ENCODE measurements at regions not wholly inside any gene's neighbourhood (a gene's known extent, or its start where the extent isn't known, plus 50 kb on each side); places are given as distances from the start of the nearest gene placed in this dataset.

GRCh38 chr1:208581667-208582066 lies 337.5 kb upstream of the PLXNA2 start:
- H3F3A ChIP-seq (ENCODE audit: insufficient read depth, low read length, poor library complexity, severe bottlenecking), result no peaks in the 10 kb centered on the region
- no peak overlapping the region for H3K9ac ChIP-seq (ENCODE audit: low read length)
- no peak overlapping the region for H3K27ac ChIP-seq (ENCODE audit: low read length)
- H3K27me3 ChIP-seq (ENCODE audit: insufficient read depth, low read depth, low read length), result no peaks in the 10 kb centered on the region
- H3K9me2 ChIP-seq (ENCODE audit: insufficient read depth, low read length), result no peaks in the 10 kb centered on the region
- H3K4me2 ChIP-seq (ENCODE audit: low read length), result no peak overlapping the region
- TF ChIP-seq SMC3 (conservative IDR thresholded peaks at IDR 0.05; ENCODE audit: poor library complexity) (no peak), EZH2 (IDR thresholded peaks at IDR 0.05; ENCODE audit: borderline replicate concordance, insufficient read depth, low read length, poor library complexity, severe bottlenecking) (no peak), CTCF (IDR thresholded peaks at IDR 0.05; ENCODE audit: poor library complexity, severe bottlenecking) (no peak), TAF1 (IDR thresholded peaks at IDR 0.05; ENCODE audit: low read depth) (no peak), MXI1 (conservative IDR thresholded peaks at IDR 0.05; ENCODE audit: poor library complexity, severe bottlenecking) (no peak), POLR2AphosphoS5 (IDR thresholded peaks at IDR 0.05) (no peak), RAD21 (conservative IDR thresholded peaks at IDR 0.05) (no peak)
- H4K20me1 ChIP-seq (ENCODE audit: insufficient read depth), result no peaks in the 10 kb centered on the region
- no peaks in the 10 kb centered on the region for H3K79me2 ChIP-seq (replicated peaks; ENCODE audit: insufficient read depth, low read length)
- H3K36me3 ChIP-seq (ENCODE audit: insufficient read depth, low read length), result no peaks in the 10 kb centered on the region
- no peaks in the 10 kb centered on the region for H3K9me3 ChIP-seq (ENCODE audit: low read length)
- no peak overlapping the region for H2AFZ ChIP-seq (ENCODE audit: low read depth, low read length)
- no peak overlapping the region for H3K4me3 ChIP-seq (ENCODE audit: low read length)

GRCh38 chr1:208584167-208584755 lies 340.1 kb upstream of the PLXNA2 start:
- Histone ChIP-seq H3K4me3 (ENCODE audit: low read length) (no peak overlapping the region), H3K9ac (ENCODE audit: low read length) (no peak overlapping the region), H3K27me3 (ENCODE audit: insufficient read depth, low read depth, low read length) (no peaks in the 10 kb centered on the region), H2AFZ (ENCODE audit: low read depth, low read length) (no peak overlapping the region), H3K9me3 (ENCODE audit: low read length) (no peaks in the 10 kb centered on the region), H3K79me2 (replicated peaks; ENCODE audit: insufficient read depth, low read length) (no peaks in the 10 kb centered on the region), H3K9me2 (ENCODE audit: insufficient read depth, low read length) (no peaks in the 10 kb centered on the region), H3K4me2 (ENCODE audit: low read length) (no peak overlapping the region), H3K36me3 (ENCODE audit: insufficient read depth, low read length) (no peaks in the 10 kb centered on the region), H3K27ac (ENCODE audit: low read length) (peak overlapping the region; percentile 50), H3F3A (ENCODE audit: insufficient read depth, low read length, poor library complexity, severe bottlenecking) (no peaks in the 10 kb centered on the region), H4K20me1 (ENCODE audit: insufficient read depth) (no peaks in the 10 kb centered on the region)
- peak; percentile 35 for TF ChIP-seq REST (IDR thresholded peaks at IDR 0.05; ENCODE audit: borderline replicate concordance)
- TF ChIP-seq RAD21 (conservative IDR thresholded peaks at IDR 0.05), result no peak
- TF ChIP-seq TAF1 (IDR thresholded peaks at IDR 0.05; ENCODE audit: low read depth), result no peak
- TF ChIP-seq EP300 (conservative IDR thresholded peaks at IDR 0.05; ENCODE audit: poor library complexity, severe bottlenecking), result no peak
- no peak for TF ChIP-seq MXI1 (conservative IDR thresholded peaks at IDR 0.05; ENCODE audit: poor library complexity, severe bottlenecking)
- no peak for TF ChIP-seq CTCF (IDR thresholded peaks at IDR 0.05; ENCODE audit: poor library complexity, severe bottlenecking)
- no peak for TF ChIP-seq SMC3 (conservative IDR thresholded peaks at IDR 0.05; ENCODE audit: poor library complexity)
- TF ChIP-seq POLR2AphosphoS5 (IDR thresholded peaks at IDR 0.05), result peak; percentile 51
- no peak for TF ChIP-seq EZH2 (IDR thresholded peaks at IDR 0.05; ENCODE audit: borderline replicate concordance, insufficient read depth, low read length, poor library complexity, severe bottlenecking)
